Spinal cord (tissue), 9 donors: ENCODE measurements at regions not wholly inside any gene's neighbourhood (a gene's known extent, or its start where the extent isn't known, plus 50 kb on each side); places are given as distances from the start of the nearest gene placed in this dataset.

Source experiments
- DNase-seq, 6 donors: peaks; one replicate each; pipeline versions ENCODE4 v3.0.0 to v3.0.0-alpha.2; 2013 to 2015; ENCODE audit warnings: low spot score in 6 of 6, low read depth in 4 of 6
- H3K27ac ChIP-seq: one replicate; pipeline ENCODE4 v1.5.1; 2013; ENCODE audit warnings: low read depth, low read length, control low read depth
- H3K27me3 ChIP-seq: one replicate; pipeline ENCODE4 v1.6.1; 2013; ENCODE audit warnings: low read length; ENCODE audit not compliant: control insufficient read depth, insufficient read depth
- H3K36me3 ChIP-seq: one replicate; pipeline ENCODE4 v1.6.1; 2013; ENCODE audit warnings: low read length; ENCODE audit not compliant: control insufficient read depth, insufficient read depth
- H3K4me1 ChIP-seq: one replicate; pipeline ENCODE4 v1.6.1; 2013; ENCODE audit warnings: low read length; ENCODE audit not compliant: control insufficient read depth, insufficient read depth
- H3K4me3 ChIP-seq: one replicate; pipeline ENCODE4 v1.5.1; 2013; ENCODE audit warnings: low read depth, low read length, control low read depth
- H3K9me3 ChIP-seq: one replicate; pipeline ENCODE4 v1.6.1; 2013; ENCODE audit warnings: low read length; ENCODE audit not compliant: control insufficient read depth, insufficient read depth
- WGBS: methylation state at CpG from one replicate; pipeline ENCODE4 v1.1.5; 2013; ENCODE audit warnings: missing lambda C conversion rate; ENCODE audit not compliant: insufficient coverage; 5-methylcytosine and 5-hydroxymethylcytosine counted together
- donor health status: healthy.

DNA sequence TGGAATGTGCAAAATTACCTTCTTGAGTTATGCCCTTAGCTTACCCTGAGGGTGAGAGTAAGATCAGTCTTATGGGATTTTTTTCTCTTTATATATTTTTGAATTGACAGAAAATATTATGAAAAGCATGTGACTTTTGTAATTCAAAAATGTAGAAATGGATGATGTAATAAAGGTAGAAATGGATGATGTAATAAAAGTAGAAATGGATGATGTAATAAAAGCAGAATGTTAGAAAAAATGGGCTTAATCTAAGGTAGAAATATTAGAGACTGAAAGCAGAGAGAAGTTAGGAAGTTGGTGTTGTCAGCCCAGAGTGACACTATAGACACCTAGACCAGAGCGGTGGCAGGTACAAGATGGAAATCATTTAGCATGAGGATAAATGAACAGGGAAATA is 107.1 kb upstream of the THSD7B start:
- Histone ChIP-seq H3K36me3 (no peaks in the 10 kb centered on the region), H3K27ac (no peak overlapping the region), H3K4me3 (no peak overlapping the region), H3K4me1 (no peaks in the 10 kb centered on the region), H3K27me3 (no peaks in the 10 kb centered on the region), H3K9me3 (no peaks in the 10 kb centered on the region)
- no peak for DNase-seq
- WGBS, result 100% methylated on average over 1 of the region's 1 CpG

DNA sequence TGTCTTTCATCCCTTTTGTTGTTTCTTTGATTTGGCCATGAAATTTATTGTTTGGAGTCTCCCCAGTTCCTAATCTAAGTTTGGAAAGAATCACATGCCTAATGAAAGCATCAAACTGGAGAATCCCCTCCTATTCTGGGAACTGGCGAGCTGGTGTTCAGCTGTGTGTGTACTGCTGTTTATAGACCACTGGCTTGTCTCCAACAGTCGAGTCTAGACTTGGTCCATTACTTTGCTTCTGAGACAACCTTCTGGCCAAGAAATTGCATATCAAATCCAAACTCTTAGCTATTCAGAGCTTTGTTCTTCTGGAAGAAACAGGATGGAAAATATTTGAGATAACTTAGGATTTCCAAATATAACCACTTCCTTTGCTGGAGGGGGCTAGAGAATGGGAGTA is 111.5 kb upstream of the THSD7B start:
- Histone ChIP-seq H3K4me1 (no peaks in the 10 kb centered on the region), H3K27ac (no peak overlapping the region), H3K9me3 (no peaks in the 10 kb centered on the region), H3K4me3 (no peak overlapping the region), H3K27me3 (no peaks in the 10 kb centered on the region), H3K36me3 (no peaks in the 10 kb centered on the region)
- DNase-seq, result peak in 1 of 6 donors; percentile 60
- 80% methylated on average over 1 of the region's 2 CpGs for WGBS

DNA sequence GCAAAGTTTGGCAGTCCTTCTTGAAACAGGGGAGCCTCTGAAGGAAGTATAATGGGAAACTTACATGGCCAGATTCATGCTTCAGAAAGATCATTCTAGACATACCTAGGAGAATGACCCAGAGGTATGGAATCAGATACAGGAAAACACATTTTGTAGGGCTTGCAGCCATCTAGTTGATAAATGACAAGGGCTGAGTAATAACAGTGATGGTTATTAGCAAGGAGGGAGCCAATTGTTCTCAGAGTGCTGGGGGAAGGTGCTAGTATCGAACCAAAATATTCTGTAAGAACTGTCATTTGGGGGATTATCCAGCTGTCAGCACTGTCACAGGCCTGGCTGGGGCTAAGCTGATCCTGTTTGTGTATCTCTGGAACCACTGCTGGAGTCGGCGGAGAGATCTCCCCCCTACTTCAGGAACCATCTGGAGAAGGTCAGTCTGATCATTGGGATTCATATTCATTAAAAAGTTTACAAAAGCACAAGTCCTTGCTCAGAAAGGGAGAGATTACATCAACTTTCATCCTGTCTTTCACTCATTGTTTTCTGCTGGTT is 113.8 kb upstream of the THSD7B start:
- Histone ChIP-seq H3K9me3 (no peaks in the 10 kb centered on the region), H3K27ac (no peak overlapping the region), H3K4me3 (no peak overlapping the region), H3K36me3 (no peaks in the 10 kb centered on the region), H3K4me1 (no peaks in the 10 kb centered on the region), H3K27me3 (no peaks in the 10 kb centered on the region)
- DNase-seq, result no peak
- WGBS, result 63% methylated on average over 1 of the region's 3 CpGs

DNA sequence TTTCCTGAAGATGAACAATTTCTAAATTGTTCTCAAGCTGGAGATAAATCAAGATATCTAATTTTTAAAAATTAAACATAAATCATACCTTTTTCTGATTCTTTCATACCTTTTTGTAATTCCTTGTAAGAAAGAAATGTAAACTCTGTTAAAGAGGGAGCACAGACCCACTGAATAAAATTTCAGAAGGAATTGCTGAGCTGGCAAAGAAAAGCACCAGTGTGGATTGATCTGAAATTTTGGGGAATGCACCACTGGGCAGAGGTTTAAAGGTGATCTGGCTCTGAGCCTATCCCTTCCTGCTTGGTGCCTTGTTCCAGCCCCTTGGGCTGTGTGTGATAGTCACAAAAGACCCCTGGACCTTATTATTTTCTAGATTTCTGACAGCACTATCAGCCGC is 118.3 kb upstream of the THSD7B start:
- Histone ChIP-seq H3K27me3 (no peaks in the 10 kb centered on the region), H3K4me3 (no peak overlapping the region), H3K36me3 (no peaks in the 10 kb centered on the region), H3K4me1 (no peaks in the 10 kb centered on the region), H3K9me3 (no peaks in the 10 kb centered on the region), H3K27ac (no peak overlapping the region)
- DNase-seq, result no peak
- no CpG with 5 or more reads among the region's 1 CpG for WGBS

DNA sequence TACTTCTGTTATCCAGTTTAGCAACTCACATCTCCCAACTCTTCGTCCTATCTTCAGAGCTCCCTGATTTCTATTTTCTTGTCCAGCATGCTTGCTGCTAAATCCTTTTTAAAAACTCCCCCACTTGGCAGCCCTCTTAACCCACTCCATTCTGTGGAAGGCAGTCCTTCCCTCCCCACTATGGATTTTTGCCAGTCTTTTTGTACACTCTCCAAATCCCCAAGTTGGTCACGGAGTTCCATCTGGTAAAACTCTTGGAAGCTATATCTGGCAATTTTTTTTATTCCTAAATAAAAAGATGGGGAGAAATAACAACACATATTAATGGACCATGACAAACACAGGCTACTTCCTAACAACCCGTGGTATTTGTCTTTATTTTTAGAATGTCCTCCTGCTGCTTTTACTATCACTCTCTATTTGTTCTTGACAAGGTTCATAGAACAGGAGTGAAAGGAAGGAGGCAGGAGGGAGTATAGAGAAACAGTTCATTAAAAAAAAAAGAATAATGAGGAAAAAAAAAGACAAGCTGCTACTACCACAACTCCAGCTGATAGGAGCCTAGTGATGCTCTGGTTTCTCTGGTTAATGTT is 120.0 kb upstream of the THSD7B start:
- Histone ChIP-seq H3K36me3 (no peaks in the 10 kb centered on the region), H3K9me3 (no peaks in the 10 kb centered on the region), H3K27me3 (no peaks in the 10 kb centered on the region), H3K4me3 (no peak overlapping the region), H3K4me1 (no peaks in the 10 kb centered on the region), H3K27ac (no peak overlapping the region)
- DNase-seq, result peak in 2 of 6 donors; percentile 70 to 72
- 55% methylated on average over 1 of the region's 3 CpGs for WGBS

DNA sequence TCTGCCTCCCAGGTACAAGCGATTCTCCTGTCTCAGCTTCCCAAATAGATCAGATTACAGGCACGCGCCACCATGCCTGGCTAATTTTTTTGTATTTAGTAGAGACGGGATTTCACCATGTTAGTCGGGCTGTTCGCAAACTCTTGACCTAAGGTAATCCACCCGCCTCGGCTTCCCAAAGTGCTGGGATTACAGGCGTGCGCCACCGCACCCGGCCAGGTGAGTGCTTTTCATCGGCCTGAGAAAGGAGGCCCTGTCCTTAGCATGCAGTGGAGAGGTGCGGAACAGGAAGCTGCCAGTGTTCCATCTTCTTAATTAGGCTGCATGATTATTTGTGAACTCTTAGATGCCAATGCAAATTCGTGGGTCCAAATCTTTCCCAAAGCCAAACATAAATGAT is 125.7 kb upstream of the THSD7B start:
- 94% methylated on average over 11 of the region's 15 CpGs for WGBS
- H3K9me3 ChIP-seq, result no peaks in the 10 kb centered on the region
- H3K27me3 ChIP-seq, result no peaks in the 10 kb centered on the region
- no peaks in the 10 kb centered on the region for H3K4me1 ChIP-seq
- H3K27ac ChIP-seq, result no peak overlapping the region
- H3K4me3 ChIP-seq, result no peak overlapping the region
- DNase-seq, result no peak
- H3K36me3 ChIP-seq, result no peaks in the 10 kb centered on the region

DNA sequence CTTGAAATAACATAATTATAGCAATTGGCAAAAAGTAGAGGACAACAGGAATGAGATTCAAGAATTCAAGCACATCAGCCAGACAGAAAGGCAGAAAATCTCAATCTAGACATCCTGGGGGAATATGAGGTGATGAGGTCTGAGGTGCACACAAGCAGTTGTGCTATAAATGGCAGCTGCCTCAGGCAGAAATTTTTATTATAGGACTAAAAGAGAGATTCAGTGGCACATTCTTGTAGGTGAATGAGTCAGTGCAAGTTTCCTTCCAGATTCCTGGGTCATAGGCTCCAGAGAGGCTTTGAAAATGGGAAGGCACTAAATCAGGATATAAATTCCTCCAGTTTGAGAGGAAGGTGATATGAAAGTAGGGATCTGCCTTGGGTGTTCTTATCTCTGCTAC is 127.2 kb upstream of the THSD7B start:
- H3K9me3 ChIP-seq, result no peaks in the 10 kb centered on the region
- H3K27ac ChIP-seq, result no peak overlapping the region
- no peaks in the 10 kb centered on the region for H3K27me3 ChIP-seq
- no peaks in the 10 kb centered on the region for H3K36me3 ChIP-seq
- no peaks in the 10 kb centered on the region for H3K4me1 ChIP-seq
- DNase-seq, result peak in 1 of 6 donors; percentile 4
- H3K4me3 ChIP-seq, result no peak overlapping the region

DNA sequence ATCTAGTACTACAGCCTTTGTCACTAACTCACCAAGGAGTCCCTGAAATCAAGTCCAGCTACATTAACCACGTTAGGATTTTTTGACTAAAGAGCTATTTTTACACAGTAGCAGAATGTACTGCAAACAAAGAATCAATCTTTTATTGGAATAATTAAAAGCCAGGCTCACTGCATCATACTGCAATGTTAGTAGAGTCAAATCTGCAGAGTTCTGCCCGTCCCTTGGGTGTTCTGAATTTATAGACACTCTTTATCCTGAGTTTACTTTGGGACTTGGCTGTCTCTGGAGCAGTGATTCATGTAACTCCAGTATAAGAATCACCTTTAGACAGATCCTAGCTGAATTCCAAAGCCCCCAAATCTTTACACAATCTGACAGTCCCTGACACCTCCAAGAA is 127.9 kb upstream of the THSD7B start:
- no peaks in the 10 kb centered on the region for H3K27me3 ChIP-seq
- no peak for DNase-seq
- H3K27ac ChIP-seq, result no peak overlapping the region
- WGBS, result 71% methylated on average over 1 of the region's 2 CpGs
- H3K36me3 ChIP-seq, result no peaks in the 10 kb centered on the region
- no peaks in the 10 kb centered on the region for H3K9me3 ChIP-seq
- no peak overlapping the region for H3K4me3 ChIP-seq
- no peaks in the 10 kb centered on the region for H3K4me1 ChIP-seq

DNA sequence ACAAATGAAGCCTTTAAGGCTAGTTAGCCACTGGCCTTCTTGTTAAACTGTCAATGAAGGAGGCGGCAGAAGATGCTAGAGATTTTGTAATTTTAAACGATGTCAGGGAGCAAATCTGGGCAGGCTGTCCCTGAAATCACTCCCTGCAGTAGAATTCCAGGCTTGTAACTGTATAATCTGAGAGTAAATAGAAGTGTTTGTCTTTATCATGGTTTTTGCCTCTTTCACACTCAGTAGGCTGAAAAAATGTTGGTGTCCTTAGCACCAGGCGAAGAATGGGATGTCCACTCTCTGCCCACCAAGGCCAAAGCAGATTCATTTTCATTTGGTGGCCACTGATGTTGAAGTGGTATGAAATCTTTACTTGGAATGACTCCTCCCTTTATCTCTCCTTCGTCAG is 136.9 kb upstream of the THSD7B start:
- whole genome bisulfite sequencing, result no CpG with 5 or more reads among the region's 4 CpGs

DNA sequence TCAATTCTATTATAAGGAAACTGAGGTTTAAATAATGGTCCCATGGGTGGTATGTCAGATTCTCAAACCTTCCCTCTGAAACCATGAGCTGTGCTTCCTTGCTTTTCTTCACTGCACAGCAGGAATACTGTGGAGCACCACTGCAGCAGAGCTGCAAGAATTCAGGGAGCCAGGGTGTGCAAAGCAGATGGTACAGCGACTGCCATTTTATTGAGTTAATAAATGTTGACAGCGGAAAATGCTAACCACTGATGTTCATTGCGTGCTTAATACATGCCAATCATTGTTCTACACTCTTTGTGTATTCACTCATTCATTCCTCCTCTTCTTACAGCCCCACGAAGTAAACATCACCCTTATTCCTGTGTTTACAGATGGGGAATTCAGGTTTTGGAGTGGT is 152.2 kb upstream of the THSD7B start:
- WGBS, result no CpG with 5 or more reads among the region's 4 CpGs
- H3K4me3 ChIP-seq, result no peak overlapping the region
- no peaks in the 10 kb centered on the region for H3K36me3 ChIP-seq
- no peak overlapping the region for H3K27ac ChIP-seq
- no peaks in the 10 kb centered on the region for H3K27me3 ChIP-seq
- no peaks in the 10 kb centered on the region for H3K9me3 ChIP-seq
- H3K4me1 ChIP-seq, result no peaks in the 10 kb centered on the region
- peak in 1 of 6 donors; percentile 58 for DNase-seq

More for the DNA sequence above, 136.9 kb upstream of the THSD7B start:
- Histone ChIP-seq H3K9me3 (no peaks in the 10 kb centered on the region), H3K27ac (no peak overlapping the region), H3K4me1 (no peaks in the 10 kb centered on the region), H3K4me3 (no peak overlapping the region), H3K36me3 (no peaks in the 10 kb centered on the region), H3K27me3 (no peaks in the 10 kb centered on the region)
- DNase-seq, result no peak
